Epidermal melanocyte (primary cell): ENCODE measurements at regions not wholly inside any gene's neighbourhood (a gene's known extent, or its start where the extent isn't known, plus 50 kb on each side); places are given as distances from the start of the nearest gene placed in this dataset.

Experiments used
- DNase-seq: peaks from one replicate; pipeline ENCODE4 v3.0.0; 2011; ENCODE audit warnings: low spot score; ENCODE audit not compliant: insufficient read length

GRCh38 chr3:197349368-197349767 is 51.0 kb upstream of the DLG1 start:
- DNase-seq, result no peak
